ENCODE measurements at regions not wholly inside any gene's neighbourhood (a gene's known extent, or its start where the extent isn't known, plus 50 kb on each side); places are given as distances from the start of the nearest gene placed in this dataset.

DNA sequence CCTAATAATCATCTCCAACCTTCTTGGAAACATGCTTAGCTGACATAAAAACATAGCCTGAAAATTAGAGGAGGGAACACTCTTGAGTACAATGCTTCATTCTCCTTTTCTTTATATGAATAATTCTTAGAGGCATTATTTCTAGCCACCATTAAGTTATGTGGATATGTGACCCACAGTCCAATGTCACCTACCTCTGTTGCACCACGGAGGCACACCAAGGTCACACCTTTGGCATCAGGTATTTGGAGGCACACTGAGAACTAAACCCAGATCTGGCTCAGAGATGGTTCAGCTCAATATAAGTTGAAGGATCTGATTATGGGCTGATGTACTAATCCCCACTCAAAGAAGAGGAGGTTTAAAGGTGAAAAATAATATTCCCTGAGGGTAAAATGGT lies 385.1 kb downstream of the POM121L12 start:
- no peak for DNase-seq
- no peaks in the 10 kb centered on the region for H3K27me3 ChIP-seq
- intact Hi-C loops (cut with DNase I): no loop called here
- no peaks in the 10 kb centered on the region for H3K4me1 ChIP-seq
- H3K4me3 ChIP-seq (replicated peaks in 1 of 3): no peak overlapping the region
- TF ChIP-seq POLR2A (IDR thresholded peaks at IDR 0.05): no peak
- WGBS, 2 donors: 52 to 75% methylated on average over 1 of the region's 1 CpG
- no peaks in the 10 kb centered on the region for H3K9me3 ChIP-seq
- no peak overlapping the region for H3K27ac ChIP-seq
- no peaks in the 10 kb centered on the region for H3K36me3 ChIP-seq

DNA sequence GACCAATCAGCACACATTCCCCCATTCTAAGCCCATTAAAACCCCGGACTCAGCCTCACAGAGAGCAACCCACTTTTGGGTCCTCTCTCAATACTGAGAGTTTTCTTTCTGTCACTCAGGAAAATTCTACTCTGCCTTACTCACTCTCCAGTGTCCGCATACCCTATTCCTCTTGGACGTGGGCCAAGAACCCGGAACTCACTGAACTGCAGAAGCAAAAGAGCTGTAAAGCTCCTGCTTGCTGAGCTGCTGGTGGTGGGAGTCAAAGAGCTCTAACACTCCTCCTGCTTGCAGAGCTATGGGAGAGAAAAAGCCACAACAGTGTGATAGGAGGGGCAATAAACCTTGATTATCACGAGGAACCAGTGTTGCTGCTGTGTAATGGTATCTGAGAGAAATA lies 386.9 kb downstream of the POM121L12 start:
- TF ChIP-seq POLR2A (IDR thresholded peaks at IDR 0.05): no peak
- TF ChIP-seq, protein P1, sequence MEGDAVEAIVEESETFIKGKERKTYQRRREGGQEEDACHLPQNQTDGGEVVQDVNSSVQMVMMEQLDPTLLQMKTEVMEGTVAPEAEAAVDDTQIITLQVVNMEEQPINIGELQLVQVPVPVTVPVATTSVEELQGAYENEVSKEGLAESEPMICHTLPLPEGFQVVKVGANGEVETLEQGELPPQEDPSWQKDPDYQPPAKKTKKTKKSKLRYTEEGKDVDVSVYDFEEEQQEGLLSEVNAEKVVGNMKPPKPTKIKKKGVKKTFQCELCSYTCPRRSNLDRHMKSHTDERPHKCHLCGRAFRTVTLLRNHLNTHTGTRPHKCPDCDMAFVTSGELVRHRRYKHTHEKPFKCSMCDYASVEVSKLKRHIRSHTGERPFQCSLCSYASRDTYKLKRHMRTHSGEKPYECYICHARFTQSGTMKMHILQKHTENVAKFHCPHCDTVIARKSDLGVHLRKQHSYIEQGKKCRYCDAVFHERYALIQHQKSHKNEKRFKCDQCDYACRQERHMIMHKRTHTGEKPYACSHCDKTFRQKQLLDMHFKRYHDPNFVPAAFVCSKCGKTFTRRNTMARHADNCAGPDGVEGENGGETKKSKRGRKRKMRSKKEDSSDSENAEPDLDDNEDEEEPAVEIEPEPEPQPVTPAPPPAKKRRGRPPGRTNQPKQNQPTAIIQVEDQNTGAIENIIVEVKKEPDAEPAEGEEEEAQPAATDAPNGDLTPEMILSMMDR (IDR thresholded peaks at IDR 0.05): no peak
- no peak overlapping the region for H3K27ac ChIP-seq
- intact Hi-C loops (cut with DNase I): no loop called here
- no peak overlapping the region for H3K4me3 ChIP-seq (replicated peaks in 1 of 3)
- H3K27me3 ChIP-seq: no peaks in the 10 kb centered on the region
- H3K9me3 ChIP-seq: no peaks in the 10 kb centered on the region
- H3K36me3 ChIP-seq: no peaks in the 10 kb centered on the region
- peak in 1 of 2 donors; percentile 5 for DNase-seq
- no peaks in the 10 kb centered on the region for H3K4me1 ChIP-seq
- 26 to 39% methylated on average over 5 of the region's 5 CpGs for WGBS, 2 donors

DNA sequence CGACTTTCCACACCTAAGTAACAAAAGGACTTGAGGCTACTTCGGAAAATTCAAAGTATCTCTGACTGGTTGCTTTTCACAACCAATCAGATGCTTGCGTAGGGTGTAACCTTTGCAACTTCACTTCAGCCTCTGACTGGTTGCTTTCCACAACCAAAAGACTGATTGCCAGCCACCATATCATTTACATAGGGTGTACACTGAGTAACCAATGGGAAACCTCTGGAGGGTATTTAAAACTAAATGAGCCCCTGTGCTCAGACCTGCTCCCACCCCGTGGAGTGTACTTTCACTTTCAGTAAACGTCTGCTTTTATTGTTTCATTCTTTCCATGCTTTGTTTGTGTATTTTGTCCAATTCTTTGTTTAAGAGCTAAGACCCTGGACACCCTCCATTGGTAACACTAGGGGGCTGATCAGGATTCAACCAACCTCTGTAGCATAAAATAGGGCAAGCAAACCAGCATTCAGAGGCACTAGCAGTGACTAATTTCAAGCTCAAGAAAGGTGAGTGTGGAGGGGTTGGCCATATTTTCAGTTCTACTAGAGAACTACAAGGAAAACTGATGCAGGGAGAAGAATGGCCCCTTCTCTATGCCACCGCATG lies 390.8 kb downstream of the POM121L12 start:
- H3K4me3 ChIP-seq (replicated peaks in 1 of 3): no peak overlapping the region
- no peak for DNase-seq
- no peaks in the 10 kb centered on the region for H3K4me1 ChIP-seq
- H3K36me3 ChIP-seq: no peaks in the 10 kb centered on the region
- no peaks in the 10 kb centered on the region for H3K27me3 ChIP-seq
- intact Hi-C loops (cut with DNase I): no loop called here
- no peak for TF ChIP-seq POLR2A (IDR thresholded peaks at IDR 0.05)
- TF ChIP-seq, protein P1 (IDR thresholded peaks at IDR 0.05): no peak
- H3K27ac ChIP-seq: no peak overlapping the region
- H3K9me3 ChIP-seq: no peaks in the 10 kb centered on the region
- 70% methylated on average over 6 of the region's 6 CpGs for WGBS, 2 donors

DNA sequence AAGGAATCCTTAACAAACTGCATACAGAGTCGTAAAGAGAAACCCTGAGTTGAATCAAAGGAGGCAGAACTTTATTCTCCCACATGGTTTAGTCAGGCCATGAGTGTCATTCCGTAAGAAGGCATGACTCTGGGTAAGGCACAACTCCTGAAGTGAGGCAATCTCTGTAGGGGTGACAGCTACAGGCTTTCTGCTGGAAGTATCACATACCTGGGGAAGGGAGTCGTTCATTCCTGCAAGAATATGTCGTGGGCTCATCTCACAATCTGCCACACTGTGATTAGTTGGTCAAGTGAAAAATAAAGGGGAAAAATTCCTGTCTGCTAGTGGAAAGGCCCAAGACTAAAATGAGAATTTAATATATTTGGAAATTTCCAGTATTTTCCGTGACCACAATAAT lies 392.6 kb downstream of the POM121L12 start:
- Histone ChIP-seq H3K27me3 (no peaks in the 10 kb centered on the region), H3K36me3 (no peaks in the 10 kb centered on the region), H3K27ac (no peak overlapping the region), H3K4me3 (replicated peaks in 1 of 3) (no peak overlapping the region), H3K9me3 (no peaks in the 10 kb centered on the region), H3K4me1 (no peaks in the 10 kb centered on the region)
- intact Hi-C loops (cut with DNase I): no loop called here
- TF ChIP-seq POLR2A (IDR thresholded peaks at IDR 0.05): no peak
- TF ChIP-seq, protein P1 (IDR thresholded peaks at IDR 0.05): no peak
- 83 to 89% methylated on average over 5 of the region's 5 CpGs for WGBS, 2 donors
- no peak for DNase-seq

DNA sequence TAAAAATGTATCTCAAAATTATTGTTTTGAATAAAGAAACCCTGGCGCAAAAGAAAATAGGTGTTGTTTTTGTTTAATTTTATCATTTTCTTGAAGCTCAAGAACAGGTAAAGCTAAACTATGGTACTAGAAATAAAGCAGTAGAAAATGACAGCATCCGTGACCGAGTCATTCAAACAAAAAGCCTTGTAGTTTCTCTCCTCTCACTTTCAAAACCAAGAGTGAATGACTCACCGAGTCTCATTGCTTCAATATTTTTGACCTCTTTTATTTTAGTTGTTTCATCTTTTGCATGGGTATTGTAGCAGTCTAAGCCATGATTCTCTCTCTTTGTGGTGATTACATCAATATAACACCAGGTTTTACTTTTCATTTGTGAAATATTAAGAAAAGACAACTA lies 396.5 kb downstream of the POM121L12 start:
- no peak for TF ChIP-seq POLR2A (IDR thresholded peaks at IDR 0.05)
- TF ChIP-seq, protein P1 (IDR thresholded peaks at IDR 0.05): no peak
- DNase-seq: no peak
- Histone ChIP-seq H3K4me3 (replicated peaks in 1 of 3) (no peak overlapping the region), H3K4me1 (no peaks in the 10 kb centered on the region), H3K36me3 (no peaks in the 10 kb centered on the region), H3K9me3 (no peaks in the 10 kb centered on the region), H3K27ac (no peak overlapping the region), H3K27me3 (no peaks in the 10 kb centered on the region)
- intact Hi-C loops (cut with DNase I): no loop called here
- whole genome bisulfite sequencing, 2 donors: 90 to 91% methylated on average over 4 of the region's 4 CpGs

DNA sequence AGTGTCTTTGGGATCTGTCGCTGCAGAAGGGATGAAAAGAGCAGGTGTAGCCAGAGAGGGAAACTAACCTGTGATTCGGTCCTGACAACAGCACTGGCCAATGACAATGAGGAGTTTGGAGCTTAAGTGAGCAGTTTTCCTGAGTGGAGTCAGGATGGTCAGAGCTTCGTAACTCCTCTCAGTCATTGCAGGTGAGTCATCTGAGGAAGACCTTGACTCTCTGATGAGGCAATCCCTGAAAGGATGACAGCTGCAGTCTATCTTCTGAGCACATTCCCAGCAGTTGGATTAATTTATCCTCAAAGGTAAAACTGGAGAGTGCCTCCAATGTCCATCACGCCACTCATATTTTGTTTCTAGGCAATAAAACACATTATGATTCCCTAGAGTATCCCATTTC lies 401.9 kb downstream of the POM121L12 start:
- Histone ChIP-seq H3K4me3 (replicated peaks in 1 of 3) (no peak overlapping the region), H3K27me3 (no peaks in the 10 kb centered on the region), H3K4me1 (no peaks in the 10 kb centered on the region), H3K9me3 (no peaks in the 10 kb centered on the region), H3K27ac (no peak overlapping the region), H3K36me3 (no peaks in the 10 kb centered on the region)
- no peak for TF ChIP-seq POLR2A (IDR thresholded peaks at IDR 0.05)
- TF ChIP-seq, protein P1 (IDR thresholded peaks at IDR 0.05): no peak
- DNase-seq: no peak
- 78 to 80% methylated on average over 4 of the region's 4 CpGs for WGBS, 2 donors
- intact Hi-C loops (cut with DNase I): no loop called here
